Adrenal gland (tissue), 5 donors: ENCODE measurements at regions not wholly inside any gene's neighbourhood (a gene's known extent, or its start where the extent isn't known, plus 50 kb on each side); places are given as distances from the start of the nearest gene placed in this dataset.

ENCODE experiments used
- POLR2A ChIP-seq, 2 donors: fragments of 450-650 bp; IDR thresholded peaks; one replicate each; pipeline ENCODE4 v1.6.1; 2017; ENCODE audit warnings: antibody characterized with exemption in 2 of 2, mild to moderate bottlenecking in 2 of 2, moderate library complexity in 1 of 2
- TF ChIP-seq, protein P1 (sequence below), 6 experiments: fragments of 450-650 bp in 4 of 6; fragments of 200-600 bp in 2 of 6; sonication (generic) in 1 of 6; IDR thresholded peaks; 1 replicate in 5 of 6; 2 replicates in 1 of 6; pipeline versions ENCODE4 v1.5.1 to v1.8.0; 2016 to 2021; ENCODE audit warnings: antibody characterized with exemption in 6 of 6, mild to moderate bottlenecking in 2 of 6, moderate library complexity in 1 of 6
- donor health status: DM: no; HTN: no; CAD: no.

DNA sequence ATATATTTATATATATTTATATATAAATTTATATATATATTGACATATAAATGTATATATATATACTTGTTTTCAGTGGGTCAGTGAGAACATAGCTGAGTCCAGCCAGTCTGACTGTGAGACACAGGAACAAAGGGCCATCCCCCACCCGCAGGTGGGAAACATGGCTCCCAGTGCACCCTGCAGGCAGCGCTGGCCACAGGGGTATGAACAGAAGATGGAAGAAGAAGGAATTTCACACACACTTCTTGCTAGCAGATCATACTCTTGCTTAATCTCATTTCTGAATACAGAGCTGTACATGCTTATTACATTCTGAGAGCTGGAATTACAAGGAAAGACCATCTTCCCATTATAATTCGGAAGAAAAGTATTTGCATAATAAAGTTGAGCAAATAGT is 595.4 kb downstream of the IRX1 start:
- TF ChIP-seq, protein P1, sequence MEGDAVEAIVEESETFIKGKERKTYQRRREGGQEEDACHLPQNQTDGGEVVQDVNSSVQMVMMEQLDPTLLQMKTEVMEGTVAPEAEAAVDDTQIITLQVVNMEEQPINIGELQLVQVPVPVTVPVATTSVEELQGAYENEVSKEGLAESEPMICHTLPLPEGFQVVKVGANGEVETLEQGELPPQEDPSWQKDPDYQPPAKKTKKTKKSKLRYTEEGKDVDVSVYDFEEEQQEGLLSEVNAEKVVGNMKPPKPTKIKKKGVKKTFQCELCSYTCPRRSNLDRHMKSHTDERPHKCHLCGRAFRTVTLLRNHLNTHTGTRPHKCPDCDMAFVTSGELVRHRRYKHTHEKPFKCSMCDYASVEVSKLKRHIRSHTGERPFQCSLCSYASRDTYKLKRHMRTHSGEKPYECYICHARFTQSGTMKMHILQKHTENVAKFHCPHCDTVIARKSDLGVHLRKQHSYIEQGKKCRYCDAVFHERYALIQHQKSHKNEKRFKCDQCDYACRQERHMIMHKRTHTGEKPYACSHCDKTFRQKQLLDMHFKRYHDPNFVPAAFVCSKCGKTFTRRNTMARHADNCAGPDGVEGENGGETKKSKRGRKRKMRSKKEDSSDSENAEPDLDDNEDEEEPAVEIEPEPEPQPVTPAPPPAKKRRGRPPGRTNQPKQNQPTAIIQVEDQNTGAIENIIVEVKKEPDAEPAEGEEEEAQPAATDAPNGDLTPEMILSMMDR (IDR thresholded peaks at IDR 0.05), result no peak
- TF ChIP-seq POLR2A (IDR thresholded peaks at IDR 0.05), result no peak
